ENCODE measurements at regions not wholly inside any gene's neighbourhood (a gene's known extent, or its start where the extent isn't known, plus 50 kb on each side); places are given as distances from the start of the nearest gene placed in this dataset.

GRCh38 chr21:41671212-41671762, 95.6 kb downstream of the RIPK4 start:
- DNase-seq, result no peak

GRCh38 chr21:41670056-41670805, 96.6 kb downstream of the RIPK4 start:
- DNase-seq, result no peak

- DNase-seq, result no peak
These were observed 97.4 kb downstream of the RIPK4 start for GRCh38 chr21:41669533-41669830.

- no peak for DNase-seq
These were observed 97.9 kb downstream of the RIPK4 start for GRCh38 chr21:41668686-41669532.

GRCh38 chr21:41668051-41668541, 98.8 kb downstream of the RIPK4 start:
- DNase-seq, result no peak

GRCh38 chr21:41667136-41667535, 99.7 kb downstream of the RIPK4 start:
- DNase-seq, result no peak

GRCh38 chr21:41666641-41667081, 100.2 kb downstream of the RIPK4 start:
- no peak for DNase-seq

- DNase-seq, result no peak
These were observed 100.9 kb downstream of the RIPK4 start for GRCh38 chr21:41665766-41666595.

- DNase-seq, result no peak
These were observed 101.7 kb downstream of the RIPK4 start for GRCh38 chr21:41664881-41665765.

GRCh38 chr21:41663805-41664788, 102.8 kb downstream of the RIPK4 start:
- no peak for DNase-seq

GRCh38 chr21:41662761-41663160, 104.1 kb downstream of the RIPK4 start:
- DNase-seq, result no peak

- DNase-seq, result no peak
These were observed 104.7 kb downstream of the RIPK4 start for GRCh38 chr21:41662161-41662560.

GRCh38 chr21:41660748-41661147, 106.1 kb downstream of the RIPK4 start:
- no peak for DNase-seq

- DNase-seq, result no peak
These were observed 106.9 kb downstream of the RIPK4 start for GRCh38 chr21:41659791-41660560.

GRCh38 chr21:41656946-41657525, 109.8 kb downstream of the RIPK4 start:
- DNase-seq, result no peak

- no peak for DNase-seq
These were observed 111.6 kb downstream of the RIPK4 start for GRCh38 chr21:41655259-41655658.

- DNase-seq, result no peak
These were observed 112.8 kb downstream of the RIPK4 start for GRCh38 chr21:41653954-41654491.

GRCh38 chr21:41653243-41653953, 113.5 kb downstream of the RIPK4 start:
- DNase-seq, result no peak
